HG03575 (cell line): ENCODE measurements at regions not wholly inside any gene's neighbourhood (a gene's known extent, or its start where the extent isn't known, plus 50 kb on each side); places are given as distances from the start of the nearest gene placed in this dataset.

Source experiments
- ATAC-seq: cut with Tn5 transposase; IDR thresholded peaks from one replicate; pipeline ENCODE4 v1.9.1; 2021; ENCODE audit not compliant: unreplicated experiment, insufficient number of reproducible peaks, low FRiP score; ENCODE audit errors: extremely low read depth

GRCh38 chr5:125134216-125135081 lies 388.0 kb upstream of the ZNF608 start:
- no peak for ATAC-seq

GRCh38 chr5:125137535-125137934 lies 391.1 kb upstream of the ZNF608 start:
- ATAC-seq = no peak

- no peak for ATAC-seq
Measured at GRCh38 chr5:125138266-125138665, 391.8 kb upstream of the ZNF608 start.

DNA sequence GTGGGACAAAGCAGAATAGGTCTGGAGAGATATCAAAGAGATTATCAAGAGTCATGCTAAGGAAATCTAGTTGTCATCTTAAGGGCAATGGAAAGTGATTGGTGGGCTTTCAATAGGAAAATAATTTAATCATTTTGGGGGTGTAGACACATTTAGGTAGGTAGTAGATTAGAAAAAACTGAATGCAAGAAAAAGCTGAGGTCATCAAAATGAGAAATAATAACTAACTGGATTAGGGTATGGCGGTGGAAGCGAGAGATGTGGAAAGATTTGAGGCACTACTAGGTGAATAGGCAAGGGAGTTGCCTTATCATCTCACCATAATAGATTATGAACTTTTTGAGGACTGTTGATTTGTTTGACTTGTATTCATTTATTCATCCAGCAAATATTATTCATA lies 393.2 kb upstream of the ZNF608 start:
- ATAC-seq = no peak

DNA sequence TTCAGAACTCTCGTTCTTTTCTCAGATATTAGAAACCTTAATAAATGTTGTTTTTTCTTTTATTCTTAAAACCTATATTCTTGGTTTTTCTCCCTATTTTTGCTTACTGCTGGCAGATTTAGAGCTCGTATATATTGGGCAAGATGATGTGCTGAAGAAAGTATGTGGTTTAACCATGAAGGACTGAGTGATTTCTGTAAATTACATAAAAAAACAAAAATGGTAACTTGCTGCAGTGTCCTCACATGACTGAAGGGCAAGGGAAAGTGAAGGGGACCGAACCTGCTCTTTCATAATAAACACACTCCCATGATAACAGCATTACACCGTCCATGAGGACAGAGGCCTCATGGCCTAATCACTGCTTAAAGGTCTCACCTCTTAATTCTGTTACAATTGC lies 393.8 kb upstream of the ZNF608 start:
- no peak for ATAC-seq

DNA sequence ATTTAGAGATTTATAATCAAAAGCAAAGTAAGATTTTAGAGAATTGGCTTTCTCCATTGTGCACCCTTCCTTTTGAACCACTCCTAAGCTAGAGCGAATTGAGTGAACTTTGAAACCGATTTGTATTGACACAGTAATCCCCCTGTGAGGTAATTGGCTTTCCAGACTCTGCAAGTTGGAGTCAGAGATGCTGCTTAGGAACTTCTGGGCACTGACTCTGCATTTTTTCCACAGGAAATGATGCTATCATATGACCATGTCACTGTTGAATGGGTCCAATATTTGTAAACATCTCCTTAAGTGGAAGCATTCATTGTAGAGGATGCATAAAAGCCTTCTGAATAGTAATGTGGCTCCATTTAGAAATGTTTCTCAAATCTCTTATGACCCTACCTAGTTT lies 394.4 kb upstream of the ZNF608 start:
- no peak for ATAC-seq

GRCh38 chr5:125142458-125142857 lies 396.0 kb upstream of the ZNF608 start:
- no peak for ATAC-seq

- no peak for ATAC-seq
Measured at GRCh38 chr5:125143011-125143410, 396.6 kb upstream of the ZNF608 start.

DNA sequence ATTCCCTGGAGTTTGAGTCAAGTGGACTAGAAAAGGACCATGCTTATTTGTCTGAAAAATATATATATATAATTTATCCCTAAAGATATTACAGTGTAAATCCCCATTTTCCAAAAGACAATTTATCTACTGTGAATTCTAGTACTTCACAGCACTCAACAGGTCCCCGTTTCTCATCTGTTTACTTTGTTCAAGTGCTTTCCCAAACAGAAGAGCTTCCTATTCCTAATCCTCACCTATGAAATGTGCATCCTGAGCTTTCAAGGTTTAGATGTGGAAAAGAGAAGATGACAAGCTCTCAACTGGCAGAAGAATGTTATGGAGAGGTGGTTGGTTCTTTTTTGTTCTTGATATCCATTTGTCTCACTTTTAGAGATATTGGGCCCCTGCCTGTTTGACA lies 401.6 kb upstream of the ZNF608 start:
- no peak for ATAC-seq

DNA sequence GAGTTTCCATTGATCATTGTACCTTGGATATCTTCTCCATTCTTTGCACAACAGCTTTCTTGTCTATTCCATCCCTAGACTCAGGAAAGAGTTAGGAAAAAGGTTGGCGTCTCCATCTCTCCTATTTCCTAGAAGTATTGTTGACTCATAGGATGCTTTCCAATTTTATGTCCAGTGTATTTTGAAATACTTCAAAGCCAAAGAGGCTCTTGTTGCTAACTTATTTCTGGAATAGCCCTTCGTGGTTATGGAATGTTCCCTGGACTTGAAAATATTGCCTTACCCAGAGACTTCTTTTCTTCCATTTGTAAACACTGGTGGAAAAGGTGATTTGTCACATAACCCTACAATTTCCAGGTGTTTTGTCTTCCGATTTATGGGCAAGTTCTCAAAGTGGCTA lies 402.3 kb upstream of the ZNF608 start:
- no peak for ATAC-seq

GRCh38 chr5:125149110-125149509 lies 402.7 kb upstream of the ZNF608 start:
- ATAC-seq = no peak

DNA sequence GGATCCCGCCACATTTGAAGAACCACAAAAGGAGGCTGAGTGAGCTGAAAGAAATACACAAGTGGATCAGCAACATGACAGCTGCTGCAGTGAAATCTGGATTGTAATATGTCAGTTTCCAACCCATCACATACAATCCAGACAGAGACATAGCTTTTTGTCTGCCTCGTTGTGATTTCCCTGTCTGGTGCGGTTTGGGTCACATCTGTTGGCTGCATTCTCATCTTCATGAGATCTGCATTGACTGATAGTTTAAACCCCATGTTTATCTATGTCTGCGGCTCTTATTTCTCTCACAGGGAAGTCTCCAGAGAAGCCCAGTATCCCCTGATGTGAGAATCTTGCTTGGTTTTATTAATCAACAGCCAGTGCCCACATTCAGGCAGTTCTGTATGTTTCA lies 403.1 kb upstream of the ZNF608 start:
- no peak for ATAC-seq

GRCh38 chr5:125150041-125150669 lies 403.7 kb upstream of the ZNF608 start:
- ATAC-seq = no peak

GRCh38 chr5:125151150-125151900 lies 404.9 kb upstream of the ZNF608 start:
- ATAC-seq = no peak

DNA sequence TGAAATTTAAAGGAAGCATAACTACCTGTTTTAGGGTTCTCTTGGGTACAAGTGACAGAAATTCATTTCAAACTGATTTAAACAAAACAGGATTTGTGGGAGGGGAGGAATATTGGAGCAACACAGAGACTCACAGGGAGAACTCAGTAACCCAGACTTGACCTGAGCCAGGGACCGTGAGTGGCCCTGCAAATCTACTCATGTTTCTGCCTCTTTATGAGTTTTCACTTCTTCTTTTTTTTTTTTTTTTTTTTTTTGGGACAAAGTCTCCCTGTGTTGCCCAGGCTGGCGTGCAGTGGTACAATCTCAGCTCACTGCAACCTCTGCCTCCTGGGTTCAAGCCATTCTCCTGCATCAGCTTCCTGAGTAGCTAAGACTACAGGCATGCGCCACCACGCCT lies 405.6 kb upstream of the ZNF608 start:
- ATAC-seq = peak; percentile 90

GRCh38 chr5:125152461-125153189 lies 406.2 kb upstream of the ZNF608 start:
- ATAC-seq = no peak

- ATAC-seq = no peak
Measured at GRCh38 chr5:125153231-125153630, 406.8 kb upstream of the ZNF608 start.

DNA sequence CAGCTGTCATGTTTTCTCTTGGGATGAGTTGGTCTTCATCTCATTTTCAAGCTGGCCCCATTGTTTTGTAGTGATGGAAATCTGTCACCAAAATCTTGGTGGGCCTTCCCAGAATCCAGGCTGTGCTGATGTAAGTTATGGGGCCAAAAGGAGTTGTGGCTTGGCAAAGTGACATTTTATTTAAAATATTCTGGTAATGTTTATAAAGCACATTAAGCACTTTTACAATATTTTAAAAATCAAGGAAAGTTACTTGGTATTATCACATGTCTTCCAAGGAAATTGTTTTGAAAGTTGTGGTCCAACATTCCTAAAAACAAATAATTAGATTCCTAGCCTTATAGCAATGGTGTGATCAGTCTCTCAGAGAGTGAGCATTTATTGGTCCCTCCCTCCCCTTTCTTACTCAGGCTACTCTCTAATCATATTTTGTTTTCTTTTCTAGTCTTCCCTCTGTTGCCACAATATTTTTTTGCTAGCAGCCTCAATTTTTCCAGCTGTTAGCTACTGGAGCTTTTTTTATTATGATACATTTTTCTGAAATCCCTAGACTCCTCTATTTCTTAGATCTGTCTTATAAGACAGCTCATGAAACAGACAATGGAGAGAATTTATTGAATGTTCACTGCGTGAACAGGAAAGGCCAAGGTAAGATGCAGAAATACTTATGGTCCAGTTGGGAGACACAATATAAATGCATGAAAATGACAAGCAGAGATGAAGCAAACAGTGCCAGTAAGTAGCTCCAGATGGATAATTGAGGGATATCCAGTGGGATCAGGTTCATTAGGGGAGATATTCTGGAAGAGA lies 408.1 kb upstream of the ZNF608 start:
- ATAC-seq = no peak
